HT1080 (cell line): ENCODE measurements at regions not wholly inside any gene's neighbourhood (a gene's known extent, or its start where the extent isn't known, plus 50 kb on each side); places are given as distances from the start of the nearest gene placed in this dataset.
"Not testable (repeated sequence)": the region's sequence is repeated elsewhere in the genome, so short reads cannot be mapped to it uniquely, and the experiment has no call there.

Source experiments
- DNase-seq: peaks from one replicate; pipeline ENCODE4 v3.0.0-alpha.2; 2015; ENCODE audit warnings: low read depth

- not testable (repeated sequence) for DNase-seq
Observed at GRCh38 chr15:96060591-96060990, 269.9 kb upstream of the NR2F2 start.

- peak; percentile 24 for DNase-seq
Observed at GRCh38 chr15:96064351-96064756, 266.1 kb upstream of the NR2F2 start.

- DNase-seq: no peak
Observed at GRCh38 chr15:96066126-96066525, 264.4 kb upstream of the NR2F2 start.

GRCh38 chr15:96066852-96067495 lies 263.5 kb upstream of the NR2F2 start:
- peak; percentile 7 for DNase-seq

- DNase-seq: no peak
Observed at GRCh38 chr15:96067677-96068076, 262.8 kb upstream of the NR2F2 start.

GRCh38 chr15:96068897-96069296 lies 261.6 kb upstream of the NR2F2 start:
- no peak for DNase-seq

- peak; percentile 5 for DNase-seq
Observed at GRCh38 chr15:96070636-96071035, 259.9 kb upstream of the NR2F2 start.

- no peak for DNase-seq
Observed at GRCh38 chr15:96072821-96073220, 257.7 kb upstream of the NR2F2 start.

GRCh38 chr15:96073908-96074307 lies 256.6 kb upstream of the NR2F2 start:
- DNase-seq: peak; percentile 4

GRCh38 chr15:96075895-96076294 lies 254.6 kb upstream of the NR2F2 start:
- no peak for DNase-seq

- DNase-seq: no peak
Observed at GRCh38 chr15:96076350-96076749, 254.2 kb upstream of the NR2F2 start.

GRCh38 chr15:96079041-96079440 lies 251.5 kb upstream of the NR2F2 start:
- DNase-seq: no peak

GRCh38 chr15:96079882-96080281 lies 250.6 kb upstream of the NR2F2 start:
- DNase-seq: no peak

- no peak for DNase-seq
Observed at GRCh38 chr15:96086164-96086563, 244.3 kb upstream of the NR2F2 start.

- no peak for DNase-seq
Observed at GRCh38 chr15:96087180-96087884, 243.2 kb upstream of the NR2F2 start.

GRCh38 chr15:96088650-96089049 lies 241.8 kb upstream of the NR2F2 start:
- no peak for DNase-seq

- DNase-seq: no peak
Observed at GRCh38 chr15:96089405-96090058, 241.0 kb upstream of the NR2F2 start.

GRCh38 chr15:96092186-96092585 lies 238.3 kb upstream of the NR2F2 start:
- DNase-seq: no peak

- no peak for DNase-seq
Observed at GRCh38 chr15:96093063-96093462, 237.4 kb upstream of the NR2F2 start.

GRCh38 chr15:96097661-96098060 lies 232.8 kb upstream of the NR2F2 start:
- no peak for DNase-seq

GRCh38 chr15:96102631-96103030 lies 227.9 kb upstream of the NR2F2 start:
- DNase-seq: no peak

- DNase-seq: no peak
Observed at GRCh38 chr15:96106181-96106580, 224.3 kb upstream of the NR2F2 start.

- no peak for DNase-seq
Observed at GRCh38 chr15:96106628-96107027, 223.9 kb upstream of the NR2F2 start.
